ENCODE measurements at regions not wholly inside any gene's neighbourhood (a gene's known extent, or its start where the extent isn't known, plus 50 kb on each side); places are given as distances from the start of the nearest gene placed in this dataset.

DNA sequence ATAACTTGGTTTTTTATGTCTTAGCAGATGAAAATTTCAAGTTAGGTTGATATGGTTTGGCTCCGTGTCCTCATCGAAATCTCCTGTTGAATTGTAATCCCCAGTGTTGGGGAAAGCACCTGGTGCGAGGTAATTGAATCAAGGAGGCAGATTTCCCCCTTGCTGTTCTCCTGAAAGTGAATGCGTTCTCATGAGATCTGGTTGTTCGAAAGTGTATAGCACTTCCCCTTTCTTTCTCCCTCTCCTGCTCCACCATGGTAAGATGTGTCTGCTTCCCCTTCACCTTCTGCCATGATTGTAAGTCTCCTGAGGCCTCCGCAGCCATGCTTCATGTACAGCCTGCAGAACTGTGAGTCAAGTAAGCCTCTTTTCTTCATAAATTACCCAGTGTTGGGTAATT lies 242.1 kb upstream of the TNP1 start:
- DNase-seq = no peak

DNA sequence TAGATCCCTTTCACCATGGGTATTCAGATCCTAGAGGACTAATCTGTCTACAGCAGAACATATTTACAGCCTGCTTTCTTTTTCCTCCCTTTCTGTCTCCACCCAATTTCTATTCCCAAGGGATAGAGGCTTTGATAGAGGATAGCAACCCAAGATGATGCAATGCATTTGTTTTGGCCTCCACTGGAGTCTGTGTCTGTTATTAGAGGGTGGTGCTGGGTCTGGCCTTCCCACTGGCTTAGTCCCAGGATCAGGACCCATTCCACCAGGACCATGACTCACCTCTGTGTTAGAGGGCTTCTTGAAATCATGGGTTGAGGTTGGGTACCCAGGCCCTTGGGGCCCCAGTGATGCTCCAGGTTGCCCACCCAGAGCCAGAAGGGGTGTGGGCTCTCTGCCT lies 239.7 kb upstream of the TNP1 start:
- DNase-seq = no peak

DNA sequence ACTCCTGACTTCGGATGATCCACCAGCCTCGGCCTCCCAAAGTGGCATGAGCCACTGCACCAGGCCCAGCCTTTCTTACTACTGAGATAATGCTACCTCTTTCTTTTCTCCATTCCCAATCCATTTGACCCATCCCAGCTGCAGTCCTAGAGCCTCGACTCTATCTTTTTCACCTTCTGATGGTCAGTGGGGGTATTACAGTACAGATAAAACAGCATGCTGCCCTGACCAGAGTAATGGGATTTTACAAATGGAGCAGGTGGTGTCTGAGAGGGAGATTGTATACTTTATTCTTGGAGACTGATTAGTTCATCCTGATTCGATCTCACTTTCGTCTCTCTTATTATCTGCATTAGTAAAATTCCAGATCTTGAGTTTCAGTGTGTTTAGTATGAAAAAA lies 238.6 kb upstream of the TNP1 start:
- DNase-seq = no peak

DNA sequence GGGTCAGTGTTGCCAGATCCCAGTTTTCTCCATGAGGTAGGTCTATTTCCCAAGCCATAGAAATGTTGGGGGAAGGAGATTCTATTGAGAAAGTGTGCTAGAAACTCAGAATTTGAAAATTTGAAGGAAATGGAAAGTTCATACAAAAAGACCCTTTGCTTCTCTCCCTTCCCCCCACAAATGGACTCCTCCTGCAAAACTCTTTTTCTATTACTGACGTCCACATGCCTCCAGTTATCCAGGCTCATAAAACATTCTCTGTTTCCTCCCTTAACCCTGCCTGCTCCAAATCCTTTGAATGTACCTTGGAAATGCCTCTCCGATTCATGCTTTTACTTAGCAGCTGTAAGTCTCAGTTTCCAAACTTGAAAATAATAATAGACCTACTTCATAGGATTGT lies 237.5 kb upstream of the TNP1 start:
- no peak for DNase-seq

DNA sequence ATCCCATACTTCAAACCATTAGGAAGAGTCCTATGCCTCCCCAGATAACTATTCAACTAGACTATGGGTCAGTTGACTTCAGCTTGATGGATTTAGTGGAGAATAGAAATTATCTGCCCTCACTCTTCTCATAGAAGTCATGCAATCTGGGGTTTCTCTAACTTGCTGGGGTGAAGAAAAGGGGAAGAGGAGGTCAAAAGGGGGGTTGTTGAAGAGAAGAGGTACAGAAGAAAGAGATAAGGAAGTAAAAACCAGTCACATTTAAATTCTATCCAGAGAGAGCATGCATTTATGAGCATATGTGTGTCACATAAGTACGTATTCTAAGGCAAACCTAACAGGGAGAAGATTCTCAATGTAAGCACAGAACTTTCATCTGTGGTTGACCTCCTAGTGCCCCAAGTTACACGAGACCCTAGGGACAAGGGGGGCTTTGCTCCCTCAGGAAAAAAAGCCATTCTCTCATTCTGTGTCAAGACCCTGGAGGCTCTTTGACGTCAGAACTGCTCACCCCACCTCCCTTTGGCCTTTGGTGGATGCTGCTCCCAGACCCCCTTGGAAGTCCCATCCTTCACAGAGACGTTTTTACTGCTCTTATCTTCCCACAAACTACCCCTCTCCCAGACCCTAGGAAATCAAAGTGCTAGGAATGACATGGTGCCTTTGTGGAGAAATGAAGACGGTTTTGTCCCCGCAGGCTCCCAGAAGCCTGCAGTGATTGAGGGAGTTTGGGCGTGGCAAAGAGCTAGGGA lies 236.8 kb upstream of the TNP1 start:
- DNase-seq = no peak

DNA sequence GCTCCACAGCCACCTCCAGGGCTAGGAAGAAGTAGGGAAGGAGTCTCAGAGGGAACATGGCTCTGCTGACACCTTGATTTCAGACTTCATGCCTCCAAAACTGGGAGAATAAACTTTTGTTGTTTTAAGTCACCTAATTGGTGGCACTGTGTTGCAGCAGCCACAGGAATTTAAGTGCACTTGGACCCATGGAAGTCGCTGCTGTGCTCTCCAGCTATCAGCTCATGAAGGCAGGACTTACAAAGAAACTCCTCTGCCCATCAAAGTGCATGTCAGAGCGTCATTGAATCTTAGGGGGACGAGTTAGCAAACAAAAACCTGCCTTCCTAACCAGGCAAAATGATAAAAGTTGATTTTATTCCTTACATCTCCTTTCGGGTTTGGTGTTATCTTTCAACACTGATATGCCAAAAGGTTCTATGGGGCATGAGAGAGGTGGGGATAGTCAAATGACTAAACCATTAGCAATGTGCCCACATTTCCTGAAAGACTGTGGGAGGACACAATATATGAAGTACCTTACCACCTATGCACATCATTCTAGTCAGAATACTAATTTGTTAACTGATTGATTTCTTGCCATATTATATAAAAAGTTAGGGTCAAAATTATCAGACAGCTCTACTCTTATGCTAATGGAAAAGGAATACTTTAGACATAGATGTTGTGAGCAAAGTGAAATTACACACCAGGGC lies 235.8 kb upstream of the TNP1 start:
- no peak for DNase-seq

DNA sequence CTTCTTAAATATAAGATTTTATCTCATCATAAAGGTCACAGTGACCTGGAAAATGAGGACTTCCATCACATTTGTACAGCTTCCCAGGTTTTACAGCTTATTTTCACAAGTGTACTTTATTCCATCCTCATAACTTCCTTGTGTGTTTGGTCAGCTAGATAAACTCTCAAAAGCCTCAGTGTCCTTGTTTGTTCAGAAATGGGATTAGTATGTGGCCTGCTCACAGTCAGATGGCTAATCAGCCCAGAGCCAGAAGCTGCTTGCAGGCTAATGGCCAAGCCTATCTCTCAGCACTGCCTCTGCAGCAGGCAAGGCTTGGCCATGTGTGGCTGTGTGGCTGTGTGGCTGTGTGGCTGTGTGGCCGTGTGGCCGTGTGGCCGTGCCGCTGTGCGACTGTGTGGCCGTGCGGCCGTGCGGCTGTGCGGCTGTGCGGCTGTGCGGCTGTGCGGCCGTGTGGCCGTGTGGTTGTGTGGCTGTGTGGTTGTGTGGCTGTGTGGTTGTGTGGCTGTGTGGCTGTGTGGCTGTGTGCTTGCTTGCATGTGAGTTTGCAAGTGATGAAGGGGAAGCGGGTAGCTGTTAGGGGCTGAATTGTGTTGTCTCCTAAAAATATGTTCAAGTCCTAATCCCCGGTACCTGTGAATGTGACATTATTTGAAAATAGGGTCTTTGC lies 233.0 kb upstream of the TNP1 start:
- no peak for DNase-seq

DNA sequence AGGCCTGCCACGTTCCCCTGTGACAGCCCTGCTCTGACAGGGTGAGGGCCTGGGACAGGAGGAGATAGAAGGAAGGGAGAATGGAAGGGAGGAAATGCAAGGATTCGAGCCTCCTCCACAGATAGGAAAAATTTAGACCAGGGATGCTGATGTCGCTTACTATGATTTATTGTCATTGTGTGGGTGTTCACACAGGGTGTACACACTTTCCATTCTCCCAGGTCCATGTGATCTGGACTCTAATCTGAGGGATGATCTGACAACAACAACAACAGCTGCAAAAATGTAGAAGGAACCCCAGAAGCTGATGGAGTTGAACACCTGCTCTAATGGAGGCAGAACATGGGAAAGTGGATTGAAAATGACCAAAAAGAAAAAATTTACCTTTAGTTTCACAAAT lies 231.7 kb upstream of the TNP1 start:
- no peak for DNase-seq

DNA sequence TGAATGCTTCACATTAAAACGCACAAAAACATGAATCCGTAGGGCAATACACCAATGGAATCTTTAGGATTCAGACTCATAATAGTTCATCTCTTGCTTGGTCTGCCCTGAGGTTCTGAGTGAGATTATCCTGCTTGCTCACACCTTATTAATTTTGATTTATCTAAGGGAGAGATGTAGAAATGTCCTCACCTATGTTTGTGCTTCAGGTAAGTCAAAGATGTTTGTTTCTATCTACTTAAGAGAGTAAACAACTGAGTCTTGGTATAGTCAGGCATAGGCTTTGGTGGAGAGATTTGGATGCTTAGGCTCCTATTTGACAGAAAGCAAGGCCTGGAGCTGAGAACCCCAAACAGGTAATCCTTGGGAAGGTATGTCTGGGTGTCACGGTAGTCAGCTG lies 231.0 kb upstream of the TNP1 start:
- DNase-seq = no peak

DNA sequence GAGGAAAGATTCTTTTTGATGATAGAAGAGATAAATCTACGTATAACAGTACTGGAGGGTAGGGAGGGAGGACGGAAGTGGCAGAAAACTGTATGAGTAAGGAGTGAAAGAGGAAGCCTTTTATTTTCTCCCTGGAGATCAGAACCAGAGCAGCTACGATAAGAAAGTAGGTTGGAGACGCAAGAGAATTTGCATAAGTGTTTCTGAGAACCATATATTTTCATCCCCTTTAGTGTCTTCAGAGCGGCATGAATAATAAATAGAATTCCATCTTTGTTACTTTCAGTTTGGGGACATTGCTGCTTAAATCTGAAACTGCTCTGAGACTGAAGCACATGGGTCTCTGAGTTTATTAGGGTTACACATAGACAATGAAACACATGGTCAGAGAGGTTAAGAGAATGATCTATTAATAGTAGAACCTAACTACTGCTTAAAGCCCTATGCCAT lies 230.2 kb upstream of the TNP1 start:
- no peak for DNase-seq

DNA sequence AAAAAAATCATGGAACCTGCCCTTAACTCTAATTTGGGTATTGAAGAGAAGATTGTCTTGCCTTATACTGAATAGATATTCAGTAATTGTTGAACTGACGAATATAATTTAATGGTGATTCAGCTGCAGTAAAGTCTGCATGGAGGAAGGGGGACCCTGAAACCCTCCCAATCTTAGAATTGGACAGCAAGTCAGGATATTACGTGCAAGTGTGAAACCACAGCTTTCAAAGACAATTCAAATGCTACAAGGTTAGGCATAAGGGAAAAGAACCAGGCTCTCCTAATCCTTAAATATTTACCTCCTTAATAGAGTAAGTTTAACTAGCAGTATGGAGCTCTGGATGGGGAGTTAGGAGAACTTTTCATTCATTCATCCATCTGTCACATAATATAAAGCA lies 226.9 kb upstream of the TNP1 start:
- no peak for DNase-seq

DNA sequence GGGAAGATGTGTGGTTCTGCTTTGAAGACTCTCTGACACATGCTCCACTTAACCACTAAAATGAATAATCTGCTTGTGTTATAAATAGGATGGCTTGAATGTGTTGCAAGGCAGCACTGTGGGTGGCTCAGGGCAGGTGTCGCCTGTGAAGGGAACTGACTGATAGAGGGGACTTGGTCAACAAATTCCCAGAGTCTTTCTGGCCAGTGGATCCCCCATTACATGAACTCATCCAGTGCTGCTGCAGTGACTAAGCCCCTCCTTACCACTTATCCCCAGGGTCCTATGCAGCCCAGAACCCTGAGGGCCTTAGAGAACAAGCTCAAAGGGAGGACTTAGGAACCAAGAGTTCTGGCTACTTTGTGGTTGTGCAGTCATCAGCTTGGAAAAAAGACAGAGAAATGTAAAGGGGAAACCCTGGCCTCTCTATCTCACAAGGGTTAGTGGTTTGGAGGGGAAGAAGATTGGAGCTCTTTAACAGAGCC lies 226.2 kb upstream of the TNP1 start:
- DNase-seq = no peak

DNA sequence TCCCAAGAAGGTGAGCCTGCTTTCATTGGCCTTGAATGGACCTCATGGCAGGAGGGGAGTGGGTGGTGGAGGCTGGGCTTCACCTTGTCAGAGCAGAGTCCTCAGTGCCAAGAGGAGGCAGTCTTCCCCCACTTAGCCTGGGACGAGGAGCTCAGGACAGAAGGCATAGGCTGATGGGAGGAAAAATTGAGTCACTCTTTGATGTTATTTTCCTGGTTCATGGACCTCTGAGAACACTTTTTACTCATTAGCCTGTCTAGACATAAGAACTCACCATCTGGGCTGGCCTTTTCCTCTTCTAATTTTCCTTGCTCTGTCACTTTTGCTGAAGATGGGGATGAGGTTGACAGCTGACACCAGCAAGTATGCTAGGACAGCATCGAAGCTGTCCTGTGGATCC lies 225.7 kb upstream of the TNP1 start:
- DNase-seq = no peak

DNA sequence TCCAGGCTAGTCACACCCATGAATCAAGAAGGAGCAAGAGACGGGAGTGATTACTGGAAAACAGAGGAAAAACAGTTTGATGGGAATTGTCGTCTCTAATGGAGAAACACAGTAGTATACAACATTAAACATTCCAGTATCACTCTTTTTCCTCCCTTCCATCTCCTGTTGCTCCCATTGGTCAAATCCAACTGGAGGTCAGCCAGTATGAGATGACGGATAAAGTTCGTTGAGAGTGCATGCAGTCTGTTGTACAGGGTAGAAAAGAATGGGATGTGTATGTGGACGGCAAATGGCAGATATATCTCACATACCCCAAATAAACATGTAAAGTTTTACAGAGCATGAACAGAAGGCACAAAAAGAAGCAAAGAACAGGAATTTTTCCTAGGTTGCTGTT lies 221.9 kb upstream of the TNP1 start:
- DNase-seq = no peak

DNA sequence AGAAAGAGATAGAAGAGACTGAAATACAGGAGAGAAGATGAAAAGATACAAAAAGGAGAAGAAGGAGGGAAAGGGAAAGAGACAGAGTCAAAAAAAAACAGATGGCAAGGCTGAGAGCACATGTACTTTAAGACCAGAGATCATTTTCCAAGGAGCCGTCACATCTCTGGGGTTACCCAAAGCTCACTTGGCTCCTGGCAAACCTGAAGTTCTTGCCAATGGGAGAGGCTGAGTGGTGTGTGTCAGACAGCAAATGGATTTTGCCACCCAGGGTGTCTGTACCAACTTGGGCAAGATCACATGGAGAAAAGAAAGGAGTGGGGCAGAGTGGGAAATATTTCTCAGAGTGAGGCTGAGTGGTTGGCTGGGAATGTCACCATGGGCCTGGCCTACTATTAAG lies 219.3 kb upstream of the TNP1 start:
- no peak for DNase-seq

DNA sequence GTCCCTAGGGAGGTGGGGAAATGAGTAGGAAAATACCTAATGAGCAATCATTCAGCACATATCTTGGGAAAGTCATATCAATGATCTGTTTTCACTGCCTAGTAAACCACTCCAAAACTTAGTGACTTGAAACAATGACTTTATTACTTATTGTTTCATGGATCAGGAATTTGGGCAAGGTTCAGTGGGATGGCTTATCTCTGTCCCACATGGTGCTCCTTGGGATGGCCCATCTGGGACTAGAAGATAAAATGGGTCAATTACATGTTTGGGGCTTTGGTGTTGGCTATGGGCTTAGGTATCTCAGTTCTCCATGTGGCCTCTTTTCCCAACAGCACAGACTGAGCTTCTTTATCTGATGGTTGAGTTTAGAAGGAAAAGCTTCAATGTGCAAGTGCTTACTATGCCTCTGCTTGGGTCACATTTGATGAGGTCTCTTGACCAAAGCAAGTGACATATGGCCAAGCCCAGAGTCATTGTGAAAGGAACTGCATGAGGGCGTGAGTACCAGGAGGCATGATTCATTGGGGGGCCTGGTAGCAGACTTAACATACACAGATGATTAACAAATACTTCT lies 218.1 kb upstream of the TNP1 start:
- no peak for DNase-seq

DNA sequence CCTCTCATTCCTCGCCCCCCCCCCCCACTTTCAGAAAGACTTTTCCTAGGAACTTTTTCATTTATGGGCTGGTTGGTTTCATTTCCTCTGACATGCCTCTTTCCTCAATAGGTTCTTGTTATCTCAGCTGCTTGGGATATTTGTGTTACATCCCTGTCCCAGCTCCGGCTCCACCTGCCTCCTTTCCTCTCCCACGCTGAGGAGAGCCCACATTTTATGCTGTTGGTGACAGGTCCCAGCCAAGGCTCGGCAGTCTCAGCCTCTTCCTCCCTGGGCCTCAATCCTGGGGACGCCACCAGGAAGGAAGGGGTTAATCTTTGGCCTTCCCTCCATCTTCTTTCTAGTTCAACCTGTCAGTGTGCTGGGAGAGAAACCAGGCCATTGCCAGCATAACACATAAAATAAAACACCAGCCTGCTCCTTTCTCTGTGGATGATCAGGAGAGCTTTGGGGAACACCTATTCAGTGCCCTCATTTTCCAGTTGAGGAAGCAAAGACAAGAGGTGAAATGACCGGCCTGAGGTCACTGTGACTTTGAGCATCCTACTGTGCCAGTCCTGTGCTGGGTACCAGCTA lies 216.9 kb upstream of the TNP1 start:
- DNase-seq = no peak

DNA sequence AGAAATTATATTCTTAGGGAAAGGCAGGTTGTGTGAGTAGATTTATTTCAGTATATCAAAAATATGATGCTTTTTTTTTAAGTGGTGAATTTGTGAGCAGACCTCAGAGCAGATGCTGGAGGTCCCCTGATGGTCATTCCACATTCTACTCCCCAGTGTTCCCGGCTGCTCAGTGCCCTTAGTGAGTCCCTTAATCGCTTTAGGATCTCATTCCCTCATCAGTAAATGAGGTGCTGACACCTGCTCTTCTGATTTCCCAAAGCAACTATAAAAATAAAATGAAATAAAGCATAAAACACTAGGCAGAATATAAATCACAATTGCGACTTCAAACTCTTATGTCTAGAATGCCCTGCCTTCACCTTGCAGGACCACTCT lies 216.2 kb upstream of the TNP1 start:
- DNase-seq = no peak

DNA sequence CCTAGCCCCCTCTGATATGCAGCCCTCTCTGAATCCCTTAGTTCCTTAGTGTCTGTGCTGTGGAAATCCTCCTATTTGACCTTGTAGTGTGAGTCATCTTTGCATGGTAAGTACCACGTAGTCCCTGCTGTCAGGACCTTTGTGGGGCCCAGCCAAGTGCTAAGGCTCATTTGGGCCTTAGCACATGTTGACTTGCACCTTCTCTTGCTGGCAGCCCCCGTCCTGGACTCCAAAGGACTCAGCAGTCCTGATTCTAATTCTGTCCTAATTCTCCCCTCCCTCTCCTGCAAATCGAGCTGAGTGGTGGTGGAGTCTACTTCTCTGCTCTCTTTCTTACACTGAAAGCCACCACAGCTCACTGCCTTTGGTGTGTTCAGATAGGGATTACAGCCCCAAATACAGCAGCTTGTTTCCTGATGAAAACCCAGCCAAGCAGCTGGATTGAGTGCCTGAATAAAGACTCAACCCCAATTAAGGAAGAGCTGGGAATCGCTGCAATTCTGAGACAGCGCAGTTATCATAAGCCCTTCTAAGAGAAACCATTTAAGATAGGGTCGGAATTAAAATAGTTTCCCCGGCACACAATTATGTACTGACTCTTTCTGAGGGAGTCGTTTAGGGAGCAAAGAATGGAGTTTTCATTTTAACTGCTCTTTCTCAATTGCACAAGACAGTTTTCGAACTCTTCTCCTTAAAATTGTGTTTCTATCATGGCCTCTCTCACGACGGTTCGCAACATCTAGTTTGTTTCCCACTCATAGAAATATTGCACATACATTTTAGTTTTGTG lies 215.6 kb upstream of the TNP1 start:
- no peak for DNase-seq

DNA sequence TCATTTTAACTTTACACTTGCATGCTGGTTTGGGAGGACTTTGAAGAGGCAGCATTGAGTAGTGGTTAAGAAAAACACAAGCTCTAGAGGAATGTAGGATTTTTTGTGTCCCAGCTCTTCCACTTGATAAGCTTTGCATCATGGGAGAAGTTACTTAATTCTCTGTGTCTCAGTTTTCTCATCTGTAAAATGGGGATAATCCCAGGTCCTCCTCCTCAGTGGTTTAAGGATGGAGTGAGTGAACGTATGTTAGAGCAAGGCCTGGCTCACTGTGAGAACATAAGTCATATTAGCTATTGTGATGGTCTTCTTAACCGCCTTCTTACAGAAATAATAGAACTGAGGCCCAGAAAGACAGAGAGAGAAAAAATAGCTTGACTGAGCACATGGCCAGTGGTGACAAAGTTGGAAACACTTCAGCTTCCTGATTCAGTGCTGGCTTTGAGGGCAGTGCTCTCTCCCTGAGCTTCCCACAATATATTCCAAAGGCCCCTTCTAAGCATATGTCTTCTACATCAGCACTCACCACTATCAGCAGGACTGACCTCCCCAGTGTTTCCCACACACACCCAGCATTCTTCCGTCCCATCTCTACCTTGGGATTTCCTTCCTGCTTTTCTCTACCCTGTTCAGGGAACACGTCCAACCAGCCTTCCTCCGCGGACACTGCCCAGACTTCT lies 214.9 kb upstream of the TNP1 start:
- DNase-seq = no peak

DNA sequence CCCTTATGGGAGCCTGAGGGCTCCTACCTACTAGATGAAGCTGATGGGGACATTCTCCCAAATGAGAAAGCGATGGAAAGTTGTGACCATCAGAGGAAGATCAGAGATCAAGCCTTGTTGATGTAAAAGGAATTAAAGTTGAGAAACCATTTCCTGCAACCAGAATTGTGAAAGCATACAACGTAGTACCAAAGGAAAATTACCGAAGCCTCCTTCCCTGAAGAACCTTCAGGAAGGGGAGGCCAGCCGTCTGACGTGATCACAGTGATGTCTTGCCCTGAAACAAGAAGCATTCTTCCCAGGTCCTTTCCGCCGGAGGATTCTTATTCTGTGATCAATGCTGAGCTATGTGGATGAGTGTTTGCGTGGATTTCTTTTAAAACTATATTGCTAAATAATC lies 211.6 kb upstream of the TNP1 start:
- DNase-seq = no peak

DNA sequence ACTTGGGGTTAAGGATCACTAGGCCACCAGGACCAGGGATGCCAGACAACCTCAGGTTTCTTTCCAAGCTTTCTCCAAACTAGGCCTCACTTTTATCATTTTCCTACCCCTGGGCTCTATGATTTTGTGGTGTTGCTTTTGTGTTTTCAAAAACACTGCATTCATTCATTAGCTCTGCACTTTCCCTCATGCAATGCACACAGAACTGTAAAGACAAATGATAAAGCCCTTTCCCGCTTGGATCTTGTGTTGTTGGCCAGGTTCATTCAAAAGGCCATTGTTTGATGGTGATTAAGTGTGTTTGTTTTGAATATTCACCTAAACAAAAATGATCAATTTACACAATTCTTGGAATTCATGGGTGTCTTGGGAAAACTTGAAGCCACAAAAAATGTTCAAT lies 210.7 kb upstream of the TNP1 start:
- no peak for DNase-seq
